ENCODE measurements at regions not wholly inside any gene's neighbourhood (a gene's known extent, or its start where the extent isn't known, plus 50 kb on each side); places are given as distances from the start of the nearest gene placed in this dataset.
A peak's percentile ranks its signal among the peaks of the same experiment; 100 is the strongest.

DNA sequence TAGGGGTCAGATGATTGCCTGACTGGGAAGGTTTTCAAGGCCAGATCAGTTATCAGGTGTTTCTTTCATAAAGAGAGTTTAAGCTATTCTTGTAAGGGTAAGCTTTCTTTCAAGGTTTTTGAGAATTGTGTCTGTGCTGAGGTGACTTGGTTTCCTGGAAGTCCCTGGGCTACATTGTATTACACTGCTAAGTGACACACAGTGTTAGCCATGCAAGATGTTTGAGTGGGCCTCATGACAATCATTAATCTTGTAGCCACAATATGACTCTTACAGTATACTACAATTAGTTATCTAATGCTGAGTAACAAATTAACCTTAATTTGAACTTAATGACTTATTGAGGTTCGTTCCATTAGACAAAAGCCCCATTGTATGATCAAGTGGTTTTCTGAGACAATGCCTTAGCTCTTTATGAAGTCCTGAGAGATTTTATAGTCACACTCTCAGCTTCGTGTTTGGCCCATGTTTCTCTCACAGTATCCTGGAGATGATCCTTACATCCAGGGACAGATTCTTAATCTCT, 186.7 kb downstream of the RPS12 start:
- Histone ChIP-seq H3K9ac (ENCODE audit: low read length) (no peak overlapping the region), H3K4me3 (ENCODE audit: low read length) (no peak overlapping the region), H4K20me1 (ENCODE audit: insufficient read depth, low read length) (no peaks in the 10 kb centered on the region), H3K4me2 (ENCODE audit: low read depth, low read length) (no peak overlapping the region), H3K9me2 (replicated peaks; ENCODE audit: insufficient read depth, low read length) (no peaks in the 10 kb centered on the region), H2AFZ (ENCODE audit: low read length) (no peak overlapping the region), H3F3A (ENCODE audit: insufficient read depth, low read length) (no peaks in the 10 kb centered on the region), H3K9me3 (replicated peaks; ENCODE audit: insufficient read depth, low read length) (no peaks in the 10 kb centered on the region), H3K4me1 (ENCODE audit: low read length) (peaks cover 14% of the 10 kb centered on the region), H3K36me3 (replicated peaks; ENCODE audit: insufficient read depth, low read length) (no peaks in the 10 kb centered on the region), H3K27me3 (replicated peaks; ENCODE audit: insufficient read depth, low read length) (no peaks in the 10 kb centered on the region), H3K27ac (ENCODE audit: low read length) (no peak overlapping the region), H3K79me2 (ENCODE audit: low read length) (no peaks in the 10 kb centered on the region)
- no peak for TF ChIP-seq EZH2 (optimal IDR thresholded peaks at IDR 0.05; ENCODE audit: low read depth, low read length)
- no peak for TF ChIP-seq EZH2phosphoT487 (IDR thresholded peaks at IDR 0.05; ENCODE audit: low read length)
- TF ChIP-seq, protein P1, sequence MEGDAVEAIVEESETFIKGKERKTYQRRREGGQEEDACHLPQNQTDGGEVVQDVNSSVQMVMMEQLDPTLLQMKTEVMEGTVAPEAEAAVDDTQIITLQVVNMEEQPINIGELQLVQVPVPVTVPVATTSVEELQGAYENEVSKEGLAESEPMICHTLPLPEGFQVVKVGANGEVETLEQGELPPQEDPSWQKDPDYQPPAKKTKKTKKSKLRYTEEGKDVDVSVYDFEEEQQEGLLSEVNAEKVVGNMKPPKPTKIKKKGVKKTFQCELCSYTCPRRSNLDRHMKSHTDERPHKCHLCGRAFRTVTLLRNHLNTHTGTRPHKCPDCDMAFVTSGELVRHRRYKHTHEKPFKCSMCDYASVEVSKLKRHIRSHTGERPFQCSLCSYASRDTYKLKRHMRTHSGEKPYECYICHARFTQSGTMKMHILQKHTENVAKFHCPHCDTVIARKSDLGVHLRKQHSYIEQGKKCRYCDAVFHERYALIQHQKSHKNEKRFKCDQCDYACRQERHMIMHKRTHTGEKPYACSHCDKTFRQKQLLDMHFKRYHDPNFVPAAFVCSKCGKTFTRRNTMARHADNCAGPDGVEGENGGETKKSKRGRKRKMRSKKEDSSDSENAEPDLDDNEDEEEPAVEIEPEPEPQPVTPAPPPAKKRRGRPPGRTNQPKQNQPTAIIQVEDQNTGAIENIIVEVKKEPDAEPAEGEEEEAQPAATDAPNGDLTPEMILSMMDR (IDR thresholded peaks at IDR 0.05; ENCODE audit: low read length), result no peak
- no peak for DNase-seq

DNA sequence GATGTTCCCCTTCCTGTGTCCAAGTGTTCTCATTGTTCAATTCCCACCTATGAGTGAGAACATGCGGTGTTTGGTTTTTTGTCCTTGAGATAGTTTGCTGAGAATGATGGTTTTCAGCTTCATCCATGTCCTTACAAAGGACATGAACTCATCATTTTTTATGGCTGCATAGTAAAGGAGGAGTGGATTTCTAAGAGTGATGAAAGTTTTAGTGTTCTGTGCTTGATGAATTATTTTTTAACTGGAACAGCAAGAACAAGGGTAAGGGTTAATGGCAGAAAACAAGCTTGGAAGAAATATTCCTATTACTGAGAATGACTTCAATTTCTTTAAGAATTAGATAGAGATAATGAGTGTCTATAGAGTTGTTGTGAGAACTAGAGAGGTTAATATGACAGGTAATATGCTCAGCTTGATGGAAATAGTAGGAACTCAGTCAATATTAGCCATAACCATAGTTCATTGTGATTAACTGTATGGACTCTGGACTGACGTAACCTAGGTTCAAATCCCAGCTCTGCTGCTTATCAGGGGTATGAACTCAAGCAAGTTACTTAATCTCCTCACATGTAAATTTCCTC, 190.0 kb downstream of the RPS12 start:
- H3K27ac ChIP-seq (ENCODE audit: low read length), result no peak overlapping the region
- no peaks in the 10 kb centered on the region for H3K9me2 ChIP-seq (replicated peaks; ENCODE audit: insufficient read depth, low read length)
- no peaks in the 10 kb centered on the region for H3K9me3 ChIP-seq (replicated peaks; ENCODE audit: insufficient read depth, low read length)
- no peaks in the 10 kb centered on the region for H3F3A ChIP-seq (ENCODE audit: insufficient read depth, low read length)
- H3K9ac ChIP-seq (ENCODE audit: low read length), result no peak overlapping the region
- H3K36me3 ChIP-seq (replicated peaks; ENCODE audit: insufficient read depth, low read length), result no peaks in the 10 kb centered on the region
- no peak overlapping the region for H3K4me3 ChIP-seq (ENCODE audit: low read length)
- H3K4me1 ChIP-seq (ENCODE audit: low read length), result peaks cover 12% of the 10 kb centered on the region; the same call in 1 of the 2 replicates
- no peak overlapping the region for H3K4me2 ChIP-seq (ENCODE audit: low read depth, low read length)
- no peak overlapping the region for H2AFZ ChIP-seq (ENCODE audit: low read length)
- DNase-seq, result no peak
- H3K27me3 ChIP-seq (replicated peaks; ENCODE audit: insufficient read depth, low read length), result no peaks in the 10 kb centered on the region
- TF ChIP-seq EZH2phosphoT487 (IDR thresholded peaks at IDR 0.05; ENCODE audit: low read length) (no peak), EZH2 (optimal IDR thresholded peaks at IDR 0.05; ENCODE audit: low read depth, low read length) (no peak)
- TF ChIP-seq, protein P1 (IDR thresholded peaks at IDR 0.05; ENCODE audit: low read length), result no peak
- no peaks in the 10 kb centered on the region for H3K79me2 ChIP-seq (ENCODE audit: low read length)
- H4K20me1 ChIP-seq (ENCODE audit: insufficient read depth, low read length), result no peaks in the 10 kb centered on the region

- no peak overlapping the region for H2AFZ ChIP-seq (ENCODE audit: low read length)
- no peaks in the 10 kb centered on the region for H3K9me3 ChIP-seq (replicated peaks; ENCODE audit: insufficient read depth, low read length)
- no peaks in the 10 kb centered on the region; the same call in 1 of the 2 replicates for H3F3A ChIP-seq (ENCODE audit: insufficient read depth, low read length)
- H3K79me2 ChIP-seq (ENCODE audit: low read length), result no peaks in the 10 kb centered on the region
- no peak overlapping the region for H3K4me3 ChIP-seq (ENCODE audit: low read length)
- H4K20me1 ChIP-seq (ENCODE audit: insufficient read depth, low read length), result no peaks in the 10 kb centered on the region
- H3K4me2 ChIP-seq (ENCODE audit: low read depth, low read length), result peak overlapping the region; percentile 28; the same call in 1 of the 2 replicates
- peak; percentile 83 for DNase-seq
- H3K36me3 ChIP-seq (replicated peaks; ENCODE audit: insufficient read depth, low read length), result no peaks in the 10 kb centered on the region
- H3K9ac ChIP-seq (ENCODE audit: low read length), result no peak overlapping the region
- TF ChIP-seq EZH2 (optimal IDR thresholded peaks at IDR 0.05; ENCODE audit: low read depth, low read length) (no peak), EZH2phosphoT487 (IDR thresholded peaks at IDR 0.05; ENCODE audit: low read length) (no peak)
- TF ChIP-seq, protein P1 (IDR thresholded peaks at IDR 0.05; ENCODE audit: low read length), result no peak
- peak overlapping the region; percentile 62 for H3K27ac ChIP-seq (ENCODE audit: low read length)
- H3K27me3 ChIP-seq (replicated peaks; ENCODE audit: insufficient read depth, low read length), result no peaks in the 10 kb centered on the region
- H3K9me2 ChIP-seq (replicated peaks; ENCODE audit: insufficient read depth, low read length), result no peaks in the 10 kb centered on the region
- peaks cover 22% of the 10 kb centered on the region for H3K4me1 ChIP-seq (ENCODE audit: low read length)
Observed at GRCh38 chr6:133012774-133013173, 198.4 kb downstream of the RPS12 start.
